Calu3 (cell line): ENCODE measurements at regions not wholly inside any gene's neighbourhood (a gene's known extent, or its start where the extent isn't known, plus 50 kb on each side); places are given as distances from the start of the nearest gene placed in this dataset.

Experiments used
- BruUV-seq: library from RNA; stranded (reverse); fragments of 400-500 nt; replicated peaks from 2 replicates; lab custom pipeline; 2021; lab: Mats Ljungman, UMichigan
- CTCF ChIA-PET: fragments of 300-600 bp; sonication (Branson Sonifier 250); formaldehyde crosslinking; loops from one replicate; lab custom pipeline; 2022; ENCODE audit warnings: antibody characterized with exemption; lab: Charles Lee
- DNase-seq: peaks from one replicate; pipeline ENCODE4 v3.0.0; 2022
- H3K27ac Mint-ChIP-seq: one replicate; pipeline ENCODE4 v1.8.0; 2022; ENCODE audit warnings: mixed read lengths; ENCODE audit not compliant: unreplicated experiment
- H3K27me3 Mint-ChIP-seq: one replicate; pipeline ENCODE4 v1.8.0; 2022; ENCODE audit warnings: mixed read lengths; ENCODE audit not compliant: unreplicated experiment
- H3K36me3 Mint-ChIP-seq: one replicate; pipeline ENCODE4 v1.8.0; 2022; ENCODE audit warnings: mild to moderate bottlenecking, moderate library complexity, mixed read lengths; ENCODE audit not compliant: insufficient read depth, unreplicated experiment
- H3K4me1 Mint-ChIP-seq: one replicate; pipeline ENCODE4 v1.8.0; 2022; ENCODE audit warnings: mild to moderate bottlenecking, low read depth, mixed read lengths; ENCODE audit not compliant: unreplicated experiment
- H3K4me3 Mint-ChIP-seq: one replicate; pipeline ENCODE4 v1.8.0; 2022; ENCODE audit warnings: mild to moderate bottlenecking, low read depth, moderate library complexity, mixed read lengths; ENCODE audit not compliant: unreplicated experiment
- H3K9me3 Mint-ChIP-seq: one replicate; pipeline ENCODE4 v1.8.0; 2022; ENCODE audit warnings: low read depth, mixed read lengths; ENCODE audit not compliant: unreplicated experiment
- CTCF ChIP-seq: fragments of 200-600 bp; IDR thresholded peaks from one replicate; pipeline ENCODE4 v1.8.0; 2022; ENCODE audit warnings: antibody characterized with exemption; ENCODE audit not compliant: unreplicated experiment
- intact Hi-C: fragments of 100-400 bp; cut with micrococcal nuclease; formaldehyde crosslinking; loops from one replicate; pipeline ENCODE4 v1.10.0; 2022; ENCODE audit not compliant: unreplicated experiment

GRCh38 chr4:144799486-144799885, 153.5 kb downstream of the HHIP start:
- no TSS peak for BruUV-seq
- TF ChIP-seq CTCF: no peak
- Mint-ChIP-seq H3K4me3 (no peak overlapping the region), H3K4me1 (no peaks in the 10 kb centered on the region), H3K27ac (no peak overlapping the region), H3K9me3 (no peaks in the 10 kb centered on the region), H3K36me3 (no peaks in the 10 kb centered on the region), H3K27me3 (no peaks in the 10 kb centered on the region)
- CTCF ChIA-PET: no interaction called here
- intact Hi-C loops: no loop called here
- DNase-seq: no peak

- TF ChIP-seq CTCF: no peak
- H3K27me3 Mint-ChIP-seq: no peaks in the 10 kb centered on the region
- no peak for DNase-seq
- H3K9me3 Mint-ChIP-seq: no peaks in the 10 kb centered on the region
- no peaks in the 10 kb centered on the region for H3K4me1 Mint-ChIP-seq
- no peak overlapping the region for H3K4me3 Mint-ChIP-seq
- BruUV-seq: no TSS peak
- H3K36me3 Mint-ChIP-seq: no peaks in the 10 kb centered on the region
- no peak overlapping the region for H3K27ac Mint-ChIP-seq
- intact Hi-C loops: no loop called here
- CTCF ChIA-PET: no interaction called here
Measured at GRCh38 chr4:144801731-144802130, 155.8 kb downstream of the HHIP start.

DNA sequence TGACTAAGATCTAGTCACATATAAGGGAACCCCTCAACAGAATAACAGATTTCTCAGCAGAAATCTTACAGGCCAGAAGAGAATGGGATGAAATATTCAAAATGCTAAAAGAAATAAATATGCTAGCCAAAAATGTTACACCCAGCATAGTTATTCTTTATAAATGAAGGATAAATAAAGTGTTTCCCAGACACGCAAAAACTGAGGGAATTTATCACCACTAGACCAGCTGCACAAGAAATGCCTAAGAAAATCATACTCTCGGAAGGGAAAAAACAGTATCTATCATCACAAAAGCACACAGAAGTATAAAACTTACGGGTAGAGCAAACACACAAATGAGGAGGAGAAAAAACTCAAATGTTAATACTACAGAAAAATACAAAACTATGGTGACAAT, 162.1 kb downstream of the HHIP start:
- peaks cover 2% of the 10 kb centered on the region for H3K9me3 Mint-ChIP-seq
- no peak for TF ChIP-seq CTCF
- H3K27ac Mint-ChIP-seq: no peak overlapping the region
- no peaks in the 10 kb centered on the region for H3K4me1 Mint-ChIP-seq
- BruUV-seq: no TSS peak
- H3K27me3 Mint-ChIP-seq: no peaks in the 10 kb centered on the region
- no peaks in the 10 kb centered on the region for H3K36me3 Mint-ChIP-seq
- CTCF ChIA-PET: no interaction called here
- intact Hi-C loops: no loop called here
- no peak overlapping the region for H3K4me3 Mint-ChIP-seq
- DNase-seq: no peak

DNA sequence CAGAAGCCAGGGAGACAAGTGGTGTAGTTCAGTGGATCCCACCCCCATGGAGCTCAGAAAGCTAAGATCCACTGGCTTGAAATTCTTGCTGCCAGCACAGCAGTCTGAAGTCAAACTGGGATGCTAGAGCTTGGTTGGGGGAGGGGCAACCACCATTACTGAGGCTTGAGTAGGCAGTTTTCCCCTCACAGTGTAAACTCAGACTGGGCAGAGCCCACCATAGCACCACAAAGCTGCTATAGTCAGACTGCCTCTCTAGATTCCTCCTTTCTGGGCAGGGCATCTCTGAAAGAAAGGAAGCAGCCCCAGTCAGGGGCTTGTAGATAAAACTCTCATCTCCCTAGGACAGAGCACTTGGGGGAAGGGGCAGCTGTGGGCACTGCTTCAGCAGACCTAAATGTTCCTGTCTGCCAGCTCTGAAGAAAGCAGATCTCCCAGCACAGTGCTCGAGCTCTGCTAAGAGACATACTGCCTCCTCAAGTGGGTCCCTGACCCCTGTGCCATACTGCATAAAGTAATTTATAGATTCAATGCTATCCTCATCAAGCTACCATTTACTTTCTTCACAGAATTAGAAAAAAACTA, 163.2 kb downstream of the HHIP start:
- no peak for TF ChIP-seq CTCF
- Mint-ChIP-seq H3K4me3 (no peak overlapping the region), H3K9me3 (peaks cover 2% of the 10 kb centered on the region), H3K36me3 (no peaks in the 10 kb centered on the region), H3K4me1 (no peaks in the 10 kb centered on the region), H3K27me3 (no peaks in the 10 kb centered on the region), H3K27ac (no peak overlapping the region)
- DNase-seq: no peak
- CTCF ChIA-PET: no interaction called here
- intact Hi-C loops: no loop called here
- no TSS peak for BruUV-seq
